ENCODE measurements at regions not wholly inside any gene's neighbourhood (a gene's known extent, or its start where the extent isn't known, plus 50 kb on each side); places are given as distances from the start of the nearest gene placed in this dataset.

GRCh38 chr9:115296831-115297565, 179.0 kb upstream of the TNC start:
- Histone ChIP-seq H3K27ac (ENCODE audit: low read length) (no peak overlapping the region), H3K4me1 (ENCODE audit: control insufficient read depth, insufficient read depth, low read length) (no peaks in the 10 kb centered on the region), H3K9me3 (ENCODE audit: control insufficient read depth, insufficient read depth, low read depth, low read length) (no peaks in the 10 kb centered on the region), H3K27me3 (ENCODE audit: control insufficient read depth, insufficient read depth, low read length) (no peaks in the 10 kb centered on the region), H3K4me3 (ENCODE audit: low read depth in 2 of 2, low read length in 2 of 2) (no peak overlapping the region), H3K36me3 (ENCODE audit: control insufficient read depth, insufficient read depth, low read length) (no peaks in the 10 kb centered on the region)
- ChIA-PET CTCF (no interaction called here), POLR2A (no interaction called here)
- DNase-seq (ENCODE audit: low read depth, low spot score) (no peak), ATAC-seq (no peak)
- no TSS peak for BruUV-seq (replicated peaks)
- in situ Hi-C loops (cut with HindIII; ENCODE audit: low pct_unique_long_range_greater_than_20kb, low sequenced_read_pairs) (no loop called here), intact Hi-C loops (cut with micrococcal nuclease; ENCODE audit: unreplicated experiment) (no loop called here)
- TF ChIP-seq TCF7L2 (IDR thresholded peaks at IDR 0.05; ENCODE audit: low read depth, low read length) (no peak), SIN3A (IDR thresholded peaks at IDR 0.05; ENCODE audit: borderline replicate concordance, insufficient read depth, low read depth, low read length) (no peak), POLR2AphosphoS5 (IDR thresholded peaks at IDR 0.05; ENCODE audit: low read depth, low read length) (no peak), CTCF (IDR thresholded peaks at IDR 0.05) (no peak), REST (IDR thresholded peaks at IDR 0.05; ENCODE audit: insufficient read depth in 1 of 2, low read depth in 2 of 2, low read length in 1 of 2) (no peak)

- no peaks in the 10 kb centered on the region for H3K36me3 ChIP-seq (ENCODE audit: control insufficient read depth, insufficient read depth, low read length)
- no TSS peak for BruUV-seq (replicated peaks)
- no peaks in the 10 kb centered on the region for H3K27me3 ChIP-seq (ENCODE audit: control insufficient read depth, insufficient read depth, low read length)
- in situ Hi-C loops (cut with HindIII; ENCODE audit: low pct_unique_long_range_greater_than_20kb, low sequenced_read_pairs) (no loop called here), intact Hi-C loops (cut with micrococcal nuclease; ENCODE audit: unreplicated experiment) (no loop called here)
- no peak overlapping the region for H3K27ac ChIP-seq (ENCODE audit: low read length)
- ATAC-seq (no peak), DNase-seq (ENCODE audit: low read depth, low spot score) (no peak)
- CTCF ChIA-PET, result no interaction called here
- no peak overlapping the region for H3K4me3 ChIP-seq (ENCODE audit: low read depth in 2 of 2, low read length in 2 of 2)
- TF ChIP-seq REST (IDR thresholded peaks at IDR 0.05; ENCODE audit: insufficient read depth in 1 of 2, low read depth in 2 of 2, low read length in 1 of 2) (no peak), TCF7L2 (IDR thresholded peaks at IDR 0.05; ENCODE audit: low read depth, low read length) (no peak), SIN3A (IDR thresholded peaks at IDR 0.05; ENCODE audit: borderline replicate concordance, insufficient read depth, low read depth, low read length) (no peak), POLR2AphosphoS5 (IDR thresholded peaks at IDR 0.05; ENCODE audit: low read depth, low read length) (no peak), CTCF (IDR thresholded peaks at IDR 0.05) (no peak)
- POLR2A ChIA-PET, result no interaction called here
- no peaks in the 10 kb centered on the region for H3K4me1 ChIP-seq (ENCODE audit: control insufficient read depth, insufficient read depth, low read length)
- no peaks in the 10 kb centered on the region for H3K9me3 ChIP-seq (ENCODE audit: control insufficient read depth, insufficient read depth, low read depth, low read length)
Measured at GRCh38 chr9:115300116-115300515, 182.2 kb upstream of the TNC start.
